ENCODE measurements at regions not wholly inside any gene's neighbourhood (a gene's known extent, or its start where the extent isn't known, plus 50 kb on each side); places are given as distances from the start of the nearest gene placed in this dataset.

DNA sequence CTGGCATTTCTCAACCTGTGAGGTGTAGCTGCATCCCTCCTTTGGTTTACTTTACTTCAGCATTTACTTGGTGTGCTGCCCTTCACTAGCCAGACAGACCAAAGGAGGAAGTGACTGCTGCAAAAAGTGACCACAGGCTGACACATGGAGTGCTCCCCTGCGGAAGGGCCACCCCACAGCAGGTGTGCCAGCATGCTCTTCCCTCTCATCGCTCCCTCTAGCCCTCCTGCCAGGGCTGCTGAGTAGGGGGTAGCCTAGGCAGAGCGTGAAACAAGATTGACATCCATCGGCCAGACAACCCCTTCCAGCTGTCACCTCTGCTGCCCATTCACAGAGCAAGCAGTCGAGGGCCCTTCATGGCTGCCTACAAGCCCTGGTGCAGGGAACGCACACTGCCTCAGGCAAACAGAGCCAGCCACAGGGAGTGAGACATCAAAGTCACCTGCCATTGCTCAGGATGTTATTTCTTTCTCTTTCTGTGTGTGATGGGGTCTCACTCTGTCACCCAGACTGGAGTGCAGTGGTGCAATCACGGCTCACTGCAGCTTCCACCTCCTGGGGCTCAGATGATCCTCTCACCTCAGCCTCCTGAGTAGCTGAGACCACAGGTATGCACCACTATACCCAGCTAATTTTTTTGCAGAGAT, 102.0 kb upstream of the RPS6KA2 start:
- DNase-seq = no peak
- no peaks in the 10 kb centered on the region for H3K4me1 ChIP-seq
- intact Hi-C loops (cut with DNase I; ENCODE audit: low total_unique reads) = no loop called here
- H3K4me3 ChIP-seq = no peak overlapping the region
- H3K27ac ChIP-seq = no peak overlapping the region
- TF ChIP-seq, protein P1, sequence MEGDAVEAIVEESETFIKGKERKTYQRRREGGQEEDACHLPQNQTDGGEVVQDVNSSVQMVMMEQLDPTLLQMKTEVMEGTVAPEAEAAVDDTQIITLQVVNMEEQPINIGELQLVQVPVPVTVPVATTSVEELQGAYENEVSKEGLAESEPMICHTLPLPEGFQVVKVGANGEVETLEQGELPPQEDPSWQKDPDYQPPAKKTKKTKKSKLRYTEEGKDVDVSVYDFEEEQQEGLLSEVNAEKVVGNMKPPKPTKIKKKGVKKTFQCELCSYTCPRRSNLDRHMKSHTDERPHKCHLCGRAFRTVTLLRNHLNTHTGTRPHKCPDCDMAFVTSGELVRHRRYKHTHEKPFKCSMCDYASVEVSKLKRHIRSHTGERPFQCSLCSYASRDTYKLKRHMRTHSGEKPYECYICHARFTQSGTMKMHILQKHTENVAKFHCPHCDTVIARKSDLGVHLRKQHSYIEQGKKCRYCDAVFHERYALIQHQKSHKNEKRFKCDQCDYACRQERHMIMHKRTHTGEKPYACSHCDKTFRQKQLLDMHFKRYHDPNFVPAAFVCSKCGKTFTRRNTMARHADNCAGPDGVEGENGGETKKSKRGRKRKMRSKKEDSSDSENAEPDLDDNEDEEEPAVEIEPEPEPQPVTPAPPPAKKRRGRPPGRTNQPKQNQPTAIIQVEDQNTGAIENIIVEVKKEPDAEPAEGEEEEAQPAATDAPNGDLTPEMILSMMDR (IDR thresholded peaks at IDR 0.05) = no peak
- H3K27me3 ChIP-seq = peaks cover 0 to 4% of the 10 kb centered on the region in 2 donors
- no peaks in the 10 kb centered on the region for H3K9me3 ChIP-seq
- no peaks in the 10 kb centered on the region for H3K36me3 ChIP-seq

DNA sequence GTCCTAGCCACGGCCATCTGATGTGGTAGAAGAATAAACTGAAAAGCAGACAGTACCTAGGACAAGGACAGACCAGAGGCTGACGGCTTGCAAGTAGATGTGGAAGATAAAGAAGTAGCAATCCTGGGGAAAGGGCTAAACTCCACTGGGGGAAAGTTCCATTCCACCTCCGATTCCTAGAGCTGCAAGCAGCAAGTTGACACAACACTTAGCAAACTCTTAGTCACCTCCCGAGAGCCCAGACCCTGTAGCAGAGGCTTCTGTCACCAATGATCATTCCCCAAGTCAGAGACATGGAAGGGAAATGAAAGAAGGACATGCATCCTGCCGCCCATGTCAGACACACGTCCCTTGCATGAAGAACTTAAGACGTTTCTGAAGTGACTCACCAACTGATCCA, 99.2 kb upstream of the RPS6KA2 start:
- no peak overlapping the region for H3K27ac ChIP-seq
- intact Hi-C loops (cut with DNase I; ENCODE audit: low total_unique reads) = no loop called here
- no peaks in the 10 kb centered on the region for H3K9me3 ChIP-seq
- H3K4me1 ChIP-seq = no peaks in the 10 kb centered on the region
- peaks cover 0 to 9% of the 10 kb centered on the region in 2 donors for H3K27me3 ChIP-seq
- H3K36me3 ChIP-seq = no peaks in the 10 kb centered on the region
- H3K4me3 ChIP-seq = no peak overlapping the region
- DNase-seq = no peak
- TF ChIP-seq, protein P1 (IDR thresholded peaks at IDR 0.05) = no peak

DNA sequence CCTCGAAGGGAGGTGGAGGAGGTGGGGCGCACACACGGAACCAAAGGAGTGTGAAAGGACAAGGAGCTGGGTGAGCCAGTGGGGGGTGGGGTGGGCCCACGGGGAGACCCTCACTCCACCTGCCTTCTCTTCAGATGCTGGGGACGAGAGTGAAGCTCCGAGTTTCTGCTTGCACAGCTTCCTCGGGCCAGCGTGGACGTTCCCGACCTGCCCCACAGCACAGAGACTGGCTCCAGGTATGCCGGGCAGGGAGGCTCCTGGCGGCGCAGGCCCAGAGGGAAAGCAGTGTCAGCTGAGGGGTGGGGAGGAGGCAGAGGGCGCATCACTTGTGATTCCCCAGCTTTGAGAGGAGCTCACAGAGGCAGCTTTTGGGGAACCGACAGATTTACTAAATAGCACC, 98.5 kb upstream of the RPS6KA2 start:
- TF ChIP-seq, protein P1 (IDR thresholded peaks at IDR 0.05) = no peak
- H3K36me3 ChIP-seq = no peaks in the 10 kb centered on the region
- no peaks in the 10 kb centered on the region for H3K4me1 ChIP-seq
- H3K27ac ChIP-seq = no peak overlapping the region
- intact Hi-C loops (cut with DNase I; ENCODE audit: low total_unique reads) = no loop called here
- DNase-seq = no peak
- H3K9me3 ChIP-seq = no peaks in the 10 kb centered on the region
- H3K4me3 ChIP-seq = no peak overlapping the region
- H3K27me3 ChIP-seq = peaks cover 0 to 9% of the 10 kb centered on the region in 2 donors

DNA sequence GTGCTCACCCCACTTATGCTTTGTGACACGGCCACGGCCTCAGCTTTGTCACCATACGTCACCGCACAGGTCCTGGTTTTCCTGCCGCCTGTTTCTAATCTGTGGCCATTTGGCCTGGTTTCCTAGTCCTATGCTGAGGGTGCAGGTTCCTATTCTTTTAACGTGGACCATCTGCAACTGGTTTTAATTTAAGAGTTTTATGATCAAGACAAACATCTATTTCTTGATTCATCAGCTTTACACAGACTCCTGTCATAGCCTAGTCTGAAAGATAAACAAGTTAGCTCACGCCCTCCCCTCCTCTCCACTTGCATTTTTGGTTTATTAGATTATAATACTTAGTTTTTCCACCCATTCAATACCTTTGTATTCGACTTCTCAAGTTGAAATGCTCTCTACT, 97.5 kb upstream of the RPS6KA2 start:
- no peaks in the 10 kb centered on the region for H3K36me3 ChIP-seq
- H3K27me3 ChIP-seq = peaks cover 0 to 9% of the 10 kb centered on the region in 2 donors
- H3K4me3 ChIP-seq = no peak overlapping the region
- H3K9me3 ChIP-seq = no peaks in the 10 kb centered on the region
- H3K4me1 ChIP-seq = no peaks in the 10 kb centered on the region
- H3K27ac ChIP-seq = no peak overlapping the region
- intact Hi-C loops (cut with DNase I; ENCODE audit: low total_unique reads) = no loop called here
- DNase-seq = no peak
- TF ChIP-seq, protein P1 (IDR thresholded peaks at IDR 0.05) = no peak

DNA sequence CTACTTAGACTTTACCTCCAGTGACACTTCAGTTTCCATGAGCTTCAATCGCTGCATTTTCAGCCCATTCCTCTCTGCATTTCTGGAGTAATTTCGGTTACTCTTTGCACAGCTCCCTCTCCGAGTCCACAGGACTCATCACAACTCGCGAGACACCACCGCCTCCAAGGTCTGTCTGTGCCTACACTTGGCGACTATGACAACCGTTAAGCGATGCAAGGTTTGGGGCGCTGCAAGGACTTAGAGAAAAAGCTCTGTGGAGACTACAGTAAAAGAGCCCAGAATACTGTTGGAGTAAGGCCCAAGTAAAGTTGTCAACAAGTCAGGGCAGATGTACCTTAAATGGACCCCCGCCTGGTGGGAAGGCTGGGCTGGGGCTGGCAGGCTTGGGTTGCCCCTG, 95.7 kb upstream of the RPS6KA2 start:
- Histone ChIP-seq H3K4me3 (no peak overlapping the region), H3K27me3 (peaks cover 0 to 9% of the 10 kb centered on the region in 2 donors)
- intact Hi-C loops (cut with DNase I; ENCODE audit: low total_unique reads) = no loop called here

More for the DNA sequence above, 95.7 kb upstream of the RPS6KA2 start:
- Histone ChIP-seq H3K4me1 (no peaks in the 10 kb centered on the region), H3K27ac (no peak overlapping the region), H3K9me3 (no peaks in the 10 kb centered on the region), H3K36me3 (no peaks in the 10 kb centered on the region)
- TF ChIP-seq, protein P1 (IDR thresholded peaks at IDR 0.05) = no peak
- no peak for DNase-seq
